DND-41 (cell line): ENCODE measurements at regions not wholly inside any gene's neighbourhood (a gene's known extent, or its start where the extent isn't known, plus 50 kb on each side); places are given as distances from the start of the nearest gene placed in this dataset.

Experiments used
- CTCF ChIP-seq: IDR thresholded peaks from 2 replicates; pipeline ENCODE4 v1.5.1; 2012; ENCODE audit warnings: borderline replicate concordance, low read length, moderate library complexity, mild to moderate bottlenecking; ENCODE audit not compliant: poor library complexity, severe bottlenecking; ENCODE audit errors: extremely low read depth
- EZH2 ChIP-seq: IDR thresholded peaks from 3 replicates; pipeline ENCODE4 v1.6.1; 2012; ENCODE audit warnings: borderline replicate concordance, low read depth, mild to moderate bottlenecking, moderate library complexity, low read length, inconsistent platforms; ENCODE audit not compliant: severe bottlenecking

DNA sequence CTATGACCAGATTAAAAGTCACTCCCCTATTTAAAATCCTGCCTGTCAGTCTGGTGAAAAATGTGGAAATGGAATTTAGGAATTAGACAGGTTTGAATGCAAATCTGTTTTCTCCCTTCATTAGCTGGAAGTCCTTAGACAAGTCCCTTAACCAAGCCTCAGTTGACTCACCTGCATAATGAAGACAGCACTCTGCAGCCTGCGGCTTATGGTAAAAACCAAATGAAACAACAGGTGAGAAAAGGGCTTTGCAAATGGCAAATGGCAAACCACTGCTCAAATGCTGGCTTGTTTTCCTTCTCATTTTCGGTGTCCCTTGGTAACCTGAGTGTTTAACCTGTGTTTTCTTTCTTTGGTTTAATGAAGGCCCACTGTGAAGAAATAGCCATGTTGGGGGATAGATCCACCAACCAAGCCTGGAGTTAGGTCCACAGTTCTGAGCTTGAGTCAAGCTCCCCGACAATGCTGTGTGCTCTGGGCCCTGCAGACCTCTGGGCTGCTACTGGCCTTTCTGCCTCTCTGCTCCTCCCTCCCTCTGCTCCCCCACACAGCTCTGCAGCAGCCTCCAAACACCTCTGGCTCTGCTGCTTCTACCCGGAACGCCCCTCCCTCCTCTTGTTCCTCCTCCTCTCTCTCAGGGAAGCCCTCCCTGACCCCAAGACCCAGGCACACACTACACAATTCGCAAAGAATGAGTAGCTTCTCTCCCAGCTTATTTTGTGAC is 641.8 kb downstream of the MATN1 start:
- TF ChIP-seq CTCF: no peak
- TF ChIP-seq EZH2: no peak
